ENCODE measurements at regions not wholly inside any gene's neighbourhood (a gene's known extent, or its start where the extent isn't known, plus 50 kb on each side); places are given as distances from the start of the nearest gene placed in this dataset.

GRCh38 chr4:32460972-32461371 lies 1740.8 kb downstream of the PCDH7 start (continued):
- no peak for TF ChIP-seq RBBP5 (IDR thresholded peaks at IDR 0.05; ENCODE audit: borderline replicate concordance, low read depth, low read length)
